DND-41 (cell line): ENCODE measurements at regions not wholly inside any gene's neighbourhood (a gene's known extent, or its start where the extent isn't known, plus 50 kb on each side); places are given as distances from the start of the nearest gene placed in this dataset.

Experiments
- ATAC-seq: fragments of 200-7000 bp; cut with Tn5 transposase; 3 replicates; pipeline ENCODE4 v1.9.1; 2021; ENCODE audit warnings: low read depth; ENCODE audit not compliant: insufficient read depth
- DNase-seq: peaks from one replicate; pipeline ENCODE4 v3.0.0-alpha.2; 2020
- H2AFZ ChIP-seq: 2 replicates; pipeline ENCODE4 v1.6.0; 2012; ENCODE audit warnings: low read depth, low read length
- H3K27ac ChIP-seq: 2 replicates; pipeline ENCODE4 v1.5.1; 2012; ENCODE audit warnings: low read length, inconsistent platforms
- H3K27me3 ChIP-seq: fragments of 200-600 bp; sonication (generic); 2 replicates; pipeline ENCODE4 v1.6.0; 2012; ENCODE audit warnings: low read length, mild to moderate bottlenecking, inconsistent platforms; ENCODE audit not compliant: insufficient read depth, poor library complexity
- H3K36me3 ChIP-seq: 2 replicates; pipeline ENCODE4 v1.5.1; 2012; ENCODE audit warnings: low read length, inconsistent platforms; ENCODE audit not compliant: insufficient read depth
- H3K4me1 ChIP-seq: 2 replicates; pipeline ENCODE4 v1.5.1; 2012; ENCODE audit warnings: mild to moderate bottlenecking, low read length; ENCODE audit not compliant: insufficient read depth
- H3K4me2 ChIP-seq: 2 replicates; pipeline ENCODE4 v1.6.0; 2012; ENCODE audit warnings: mild to moderate bottlenecking, moderate library complexity, low read length, inconsistent platforms; ENCODE audit not compliant: insufficient read depth
- H3K4me3 ChIP-seq, 2 experiments: fragments of 200-600 bp in 1 of 2; shearing (Covaris generic) in 1 of 2; 2 replicates each; pipeline ENCODE4 v1.5.1; 2012 to 2016; ENCODE audit warnings: inconsistent platforms in 2 of 2, low read length in 2 of 2, mild to moderate bottlenecking in 2 of 2, low read depth in 1 of 2, moderate library complexity in 1 of 2
- H3K79me2 ChIP-seq: 2 replicates; pipeline ENCODE4 v1.6.0; 2012; ENCODE audit warnings: low read length, inconsistent platforms; ENCODE audit not compliant: insufficient read depth
- H3K9ac ChIP-seq: 2 replicates; pipeline ENCODE4 v1.6.0; 2012; ENCODE audit warnings: low read depth, mild to moderate bottlenecking, inconsistent platforms, low read length, moderate library complexity
- H3K9me3 ChIP-seq: 2 replicates; pipeline ENCODE4 v1.5.1; 2012; ENCODE audit warnings: low read length, moderate library complexity, mild to moderate bottlenecking, inconsistent platforms; ENCODE audit not compliant: insufficient read depth, severe bottlenecking
- H4K20me1 ChIP-seq: 2 replicates; pipeline ENCODE4 v1.6.0; 2012; ENCODE audit warnings: low read length; ENCODE audit not compliant: insufficient read depth
- EZH2 ChIP-seq: IDR thresholded peaks from 3 replicates; pipeline ENCODE4 v1.6.1; 2012; ENCODE audit warnings: borderline replicate concordance, low read depth, mild to moderate bottlenecking, moderate library complexity, low read length, inconsistent platforms; ENCODE audit not compliant: severe bottlenecking
- TF ChIP-seq, protein P1 (sequence below): IDR thresholded peaks from 2 replicates; pipeline ENCODE4 v1.5.1; 2012; ENCODE audit warnings: borderline replicate concordance, low read length, moderate library complexity, mild to moderate bottlenecking; ENCODE audit not compliant: poor library complexity, severe bottlenecking; ENCODE audit errors: extremely low read depth

DNA sequence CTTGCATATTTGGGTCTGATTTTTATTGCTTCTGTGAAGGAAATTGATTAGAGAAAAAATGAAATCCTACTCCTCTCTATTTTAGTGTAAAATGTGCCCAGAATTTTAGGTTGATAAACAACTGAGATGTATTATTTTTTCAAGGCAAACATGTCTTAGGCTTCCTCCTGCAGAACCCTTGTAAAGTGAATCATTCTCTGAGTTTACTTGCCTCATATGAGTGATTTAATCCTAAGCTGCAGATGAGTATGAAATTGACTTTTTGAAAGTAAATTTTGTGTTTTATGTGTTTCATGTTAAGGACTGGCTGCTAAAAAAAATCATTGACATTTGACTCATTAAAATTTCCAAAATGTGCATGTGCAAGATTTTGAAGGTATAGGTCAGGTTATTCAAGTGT is 138.5 kb upstream of the PHACTR1 start:
- Histone ChIP-seq H3K4me2 (no peak overlapping the region), H3K9ac (no peak overlapping the region), H3K27me3 (no peaks in the 10 kb centered on the region), H3K27ac (no peak overlapping the region), H3K36me3 (no peaks in the 10 kb centered on the region), H2AFZ (no peak overlapping the region), H3K9me3 (no peaks in the 10 kb centered on the region), H3K79me2 (no peaks in the 10 kb centered on the region), H3K4me1 (no peaks in the 10 kb centered on the region), H3K4me3 (no peak overlapping the region), H4K20me1 (no peaks in the 10 kb centered on the region)
- TF ChIP-seq EZH2: no peak
- TF ChIP-seq, protein P1, sequence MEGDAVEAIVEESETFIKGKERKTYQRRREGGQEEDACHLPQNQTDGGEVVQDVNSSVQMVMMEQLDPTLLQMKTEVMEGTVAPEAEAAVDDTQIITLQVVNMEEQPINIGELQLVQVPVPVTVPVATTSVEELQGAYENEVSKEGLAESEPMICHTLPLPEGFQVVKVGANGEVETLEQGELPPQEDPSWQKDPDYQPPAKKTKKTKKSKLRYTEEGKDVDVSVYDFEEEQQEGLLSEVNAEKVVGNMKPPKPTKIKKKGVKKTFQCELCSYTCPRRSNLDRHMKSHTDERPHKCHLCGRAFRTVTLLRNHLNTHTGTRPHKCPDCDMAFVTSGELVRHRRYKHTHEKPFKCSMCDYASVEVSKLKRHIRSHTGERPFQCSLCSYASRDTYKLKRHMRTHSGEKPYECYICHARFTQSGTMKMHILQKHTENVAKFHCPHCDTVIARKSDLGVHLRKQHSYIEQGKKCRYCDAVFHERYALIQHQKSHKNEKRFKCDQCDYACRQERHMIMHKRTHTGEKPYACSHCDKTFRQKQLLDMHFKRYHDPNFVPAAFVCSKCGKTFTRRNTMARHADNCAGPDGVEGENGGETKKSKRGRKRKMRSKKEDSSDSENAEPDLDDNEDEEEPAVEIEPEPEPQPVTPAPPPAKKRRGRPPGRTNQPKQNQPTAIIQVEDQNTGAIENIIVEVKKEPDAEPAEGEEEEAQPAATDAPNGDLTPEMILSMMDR: no peak
- no peak for ATAC-seq
- no peak for DNase-seq

DNA sequence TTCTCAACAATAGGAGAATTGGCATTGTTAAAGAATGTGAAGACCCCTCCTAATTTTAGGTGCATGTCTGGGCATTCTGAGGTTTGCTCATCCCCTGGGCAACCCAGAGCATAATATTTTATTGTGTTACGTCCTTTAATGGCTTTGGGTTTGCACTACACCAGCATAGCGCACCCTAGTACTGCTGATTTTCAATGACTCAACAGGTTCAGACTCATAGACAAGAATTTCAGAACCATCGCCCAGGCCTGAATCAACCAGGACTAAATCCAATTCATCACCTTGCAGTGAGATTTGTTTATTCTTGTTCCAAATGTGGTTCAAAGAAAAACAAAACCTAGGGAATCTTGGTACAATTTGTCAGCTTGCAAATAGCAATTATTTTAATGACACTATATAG is 137.8 kb upstream of the PHACTR1 start:
- no peaks in the 10 kb centered on the region for H3K27me3 ChIP-seq
- no peak overlapping the region for H3K27ac ChIP-seq
- ATAC-seq: no peak
- no peaks in the 10 kb centered on the region for H3K4me1 ChIP-seq
- no peaks in the 10 kb centered on the region for H3K9me3 ChIP-seq
- no peak overlapping the region for H2AFZ ChIP-seq
- TF ChIP-seq, protein P1: no peak
- TF ChIP-seq EZH2: no peak
- no peaks in the 10 kb centered on the region for H3K36me3 ChIP-seq
- no peaks in the 10 kb centered on the region for H4K20me1 ChIP-seq
- no peak for DNase-seq
- no peaks in the 10 kb centered on the region for H3K79me2 ChIP-seq
- H3K9ac ChIP-seq: no peak overlapping the region
- no peak overlapping the region for H3K4me3 ChIP-seq
- no peak overlapping the region for H3K4me2 ChIP-seq

DNA sequence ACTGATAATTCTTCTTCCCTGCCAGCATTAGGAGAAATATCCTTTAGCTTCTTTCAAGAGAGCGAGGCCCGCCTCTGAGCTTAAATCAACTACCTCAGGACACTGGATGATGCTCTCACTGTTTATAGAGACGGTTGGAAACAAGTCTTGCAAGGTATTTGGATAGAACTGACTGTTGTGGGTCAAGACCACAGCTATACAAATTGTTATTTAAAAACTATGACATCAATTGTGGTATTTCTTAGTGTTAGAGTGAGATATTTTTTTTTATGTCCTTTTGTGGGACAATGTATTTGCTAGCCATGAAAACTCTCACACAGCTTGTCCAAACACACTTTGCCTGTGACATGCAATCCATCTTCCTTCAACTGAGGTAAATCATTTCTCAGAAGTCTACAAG is 136.3 kb upstream of the PHACTR1 start:
- DNase-seq (no peak), ATAC-seq (no peak)
- no peak overlapping the region for H3K9ac ChIP-seq
- no peak overlapping the region for H3K4me2 ChIP-seq
- H4K20me1 ChIP-seq: no peaks in the 10 kb centered on the region
- TF ChIP-seq EZH2: no peak
- TF ChIP-seq, protein P1: no peak
- H3K9me3 ChIP-seq: no peaks in the 10 kb centered on the region
- no peaks in the 10 kb centered on the region for H3K4me1 ChIP-seq
- no peaks in the 10 kb centered on the region for H3K79me2 ChIP-seq
- no peak overlapping the region for H2AFZ ChIP-seq
- no peak overlapping the region for H3K4me3 ChIP-seq
- H3K27ac ChIP-seq: no peak overlapping the region
- no peaks in the 10 kb centered on the region for H3K27me3 ChIP-seq
- H3K36me3 ChIP-seq: no peaks in the 10 kb centered on the region
